ENCODE measurements at regions not wholly inside any gene's neighbourhood (a gene's known extent, or its start where the extent isn't known, plus 50 kb on each side); places are given as distances from the start of the nearest gene placed in this dataset.

DNA sequence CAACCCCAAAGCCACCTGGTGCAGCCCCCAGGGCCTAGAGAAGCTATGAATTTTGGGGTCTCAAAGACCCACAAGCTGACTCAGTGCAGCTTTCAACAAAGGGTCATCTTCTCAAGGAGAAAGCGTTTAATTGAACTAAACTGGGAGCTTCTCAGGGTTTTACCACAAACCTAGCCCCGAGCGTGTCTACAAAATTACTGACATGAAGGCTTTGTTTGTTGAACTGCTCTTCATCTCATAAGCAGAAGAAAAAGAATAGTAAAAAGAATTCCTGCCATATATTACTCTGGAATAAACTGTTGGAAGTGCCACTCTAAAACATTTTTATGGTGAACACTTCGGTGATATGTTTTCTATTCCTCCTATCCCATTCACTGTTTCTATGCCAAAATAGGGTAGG lies 50.8 kb upstream of the INCENP start:
- no peak for TF ChIP-seq POLR2AphosphoS5 (IDR thresholded peaks at IDR 0.05; ENCODE audit: low read depth, low read length)
- TF ChIP-seq, protein P1, sequence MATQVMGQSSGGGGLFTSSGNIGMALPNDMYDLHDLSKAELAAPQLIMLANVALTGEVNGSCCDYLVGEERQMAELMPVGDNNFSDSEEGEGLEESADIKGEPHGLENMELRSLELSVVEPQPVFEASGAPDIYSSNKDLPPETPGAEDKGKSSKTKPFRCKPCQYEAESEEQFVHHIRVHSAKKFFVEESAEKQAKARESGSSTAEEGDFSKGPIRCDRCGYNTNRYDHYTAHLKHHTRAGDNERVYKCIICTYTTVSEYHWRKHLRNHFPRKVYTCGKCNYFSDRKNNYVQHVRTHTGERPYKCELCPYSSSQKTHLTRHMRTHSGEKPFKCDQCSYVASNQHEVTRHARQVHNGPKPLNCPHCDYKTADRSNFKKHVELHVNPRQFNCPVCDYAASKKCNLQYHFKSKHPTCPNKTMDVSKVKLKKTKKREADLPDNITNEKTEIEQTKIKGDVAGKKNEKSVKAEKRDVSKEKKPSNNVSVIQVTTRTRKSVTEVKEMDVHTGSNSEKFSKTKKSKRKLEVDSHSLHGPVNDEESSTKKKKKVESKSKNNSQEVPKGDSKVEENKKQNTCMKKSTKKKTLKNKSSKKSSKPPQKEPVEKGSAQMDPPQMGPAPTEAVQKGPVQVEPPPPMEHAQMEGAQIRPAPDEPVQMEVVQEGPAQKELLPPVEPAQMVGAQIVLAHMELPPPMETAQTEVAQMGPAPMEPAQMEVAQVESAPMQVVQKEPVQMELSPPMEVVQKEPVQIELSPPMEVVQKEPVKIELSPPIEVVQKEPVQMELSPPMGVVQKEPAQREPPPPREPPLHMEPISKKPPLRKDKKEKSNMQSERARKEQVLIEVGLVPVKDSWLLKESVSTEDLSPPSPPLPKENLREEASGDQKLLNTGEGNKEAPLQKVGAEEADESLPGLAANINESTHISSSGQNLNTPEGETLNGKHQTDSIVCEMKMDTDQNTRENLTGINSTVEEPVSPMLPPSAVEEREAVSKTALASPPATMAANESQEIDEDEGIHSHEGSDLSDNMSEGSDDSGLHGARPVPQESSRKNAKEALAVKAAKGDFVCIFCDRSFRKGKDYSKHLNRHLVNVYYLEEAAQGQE (IDR thresholded peaks at IDR 0.05; ENCODE audit: insufficient read depth in 1 of 2, low read depth in 2 of 2, low read length in 2 of 2) = no peak
- no peak for TF ChIP-seq SIN3A (IDR thresholded peaks at IDR 0.05; ENCODE audit: borderline replicate concordance, insufficient read depth, low read length)
